ENCODE measurements at regions not wholly inside any gene's neighbourhood (a gene's known extent, or its start where the extent isn't known, plus 50 kb on each side); places are given as distances from the start of the nearest gene placed in this dataset.

DNA sequence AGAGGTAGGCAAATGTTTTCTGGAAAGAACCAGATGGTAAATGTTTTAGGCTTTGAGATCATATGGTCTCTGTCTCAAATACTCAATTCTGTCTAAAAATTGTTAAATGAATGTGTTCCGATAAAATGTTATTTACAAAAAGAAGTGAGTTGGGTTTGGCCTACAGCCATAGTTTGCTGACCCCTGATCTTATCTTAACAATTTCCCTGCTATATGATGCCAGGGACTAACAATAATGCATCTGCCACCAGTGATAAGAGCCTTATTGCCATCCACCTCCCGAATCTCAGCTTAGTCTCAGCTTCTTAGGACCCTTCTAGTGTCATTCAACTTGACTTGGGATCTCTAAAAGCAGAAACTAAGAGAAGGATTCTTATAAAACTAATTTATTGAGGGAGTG is 208.5 kb upstream of the ADGRL2 start:
- ATAC-seq (no peak), DNase-seq (no peak)
- no peaks in the 10 kb centered on the region for H3K9me3 ChIP-seq
- in situ Hi-C loops (cut with MboI; ENCODE audit: low sequenced_read_pairs in 4 of 4) = no loop called here
- H3K4me3 ChIP-seq = no peak overlapping the region
- intact Hi-C loops (cut with DNase I; ENCODE audit: low total_unique reads) = no loop called here
- TF ChIP-seq POLR2A (IDR thresholded peaks at IDR 0.05) = no peak
- TF ChIP-seq, protein P1, sequence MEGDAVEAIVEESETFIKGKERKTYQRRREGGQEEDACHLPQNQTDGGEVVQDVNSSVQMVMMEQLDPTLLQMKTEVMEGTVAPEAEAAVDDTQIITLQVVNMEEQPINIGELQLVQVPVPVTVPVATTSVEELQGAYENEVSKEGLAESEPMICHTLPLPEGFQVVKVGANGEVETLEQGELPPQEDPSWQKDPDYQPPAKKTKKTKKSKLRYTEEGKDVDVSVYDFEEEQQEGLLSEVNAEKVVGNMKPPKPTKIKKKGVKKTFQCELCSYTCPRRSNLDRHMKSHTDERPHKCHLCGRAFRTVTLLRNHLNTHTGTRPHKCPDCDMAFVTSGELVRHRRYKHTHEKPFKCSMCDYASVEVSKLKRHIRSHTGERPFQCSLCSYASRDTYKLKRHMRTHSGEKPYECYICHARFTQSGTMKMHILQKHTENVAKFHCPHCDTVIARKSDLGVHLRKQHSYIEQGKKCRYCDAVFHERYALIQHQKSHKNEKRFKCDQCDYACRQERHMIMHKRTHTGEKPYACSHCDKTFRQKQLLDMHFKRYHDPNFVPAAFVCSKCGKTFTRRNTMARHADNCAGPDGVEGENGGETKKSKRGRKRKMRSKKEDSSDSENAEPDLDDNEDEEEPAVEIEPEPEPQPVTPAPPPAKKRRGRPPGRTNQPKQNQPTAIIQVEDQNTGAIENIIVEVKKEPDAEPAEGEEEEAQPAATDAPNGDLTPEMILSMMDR (IDR thresholded peaks at IDR 0.05 in 4 of 5, conservative IDR thresholded peaks at IDR 0.05 in 1 of 5) = no peak
- H3K36me3 ChIP-seq = no peaks in the 10 kb centered on the region
- H3K4me1 ChIP-seq = no peaks in the 10 kb centered on the region
- no peaks in the 10 kb centered on the region for H3K27me3 ChIP-seq
- H3K27ac ChIP-seq = no peak overlapping the region

DNA sequence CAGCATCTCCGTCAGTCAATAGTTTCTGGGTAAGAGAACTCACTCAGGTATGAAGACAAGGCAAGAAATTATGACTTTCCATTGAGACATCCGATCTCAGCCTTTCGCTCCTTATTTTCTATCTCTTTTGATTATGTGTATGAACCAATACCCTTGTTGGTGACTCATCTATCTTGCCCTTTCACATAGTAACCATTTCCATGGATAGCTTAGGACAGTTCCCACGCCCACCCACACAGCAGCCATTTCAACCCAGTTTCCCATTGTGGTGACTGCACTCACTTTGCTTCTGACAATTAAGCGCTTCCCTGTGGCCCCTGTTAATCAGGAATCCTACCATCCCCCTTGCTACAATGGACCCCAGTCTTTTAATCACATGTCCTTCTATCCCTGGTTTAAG is 210.6 kb upstream of the ADGRL2 start:
- in situ Hi-C loops (cut with MboI; ENCODE audit: low sequenced_read_pairs in 4 of 4) = no loop called here
- ATAC-seq = no peak

DNA sequence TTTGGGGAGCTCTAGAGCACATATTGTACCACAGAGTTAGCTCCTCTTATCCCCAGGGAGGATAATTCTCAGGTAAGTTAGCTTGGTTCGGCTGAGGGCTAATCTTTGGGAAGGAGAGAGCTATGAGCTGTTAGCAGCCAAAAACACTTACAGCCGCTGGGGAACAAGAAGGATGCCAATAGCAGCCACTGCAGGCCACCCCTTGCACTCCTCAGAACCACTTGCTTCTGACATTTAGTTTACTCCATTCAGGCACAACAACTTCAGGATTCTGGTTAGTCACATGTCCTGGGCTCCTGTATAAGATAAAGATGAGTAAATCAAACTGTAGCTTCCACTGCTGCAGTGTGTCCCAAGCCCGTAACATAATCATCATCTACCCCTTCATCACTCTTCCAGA is 212.6 kb upstream of the ADGRL2 start:
- DNase-seq = no peak
- intact Hi-C loops (cut with DNase I; ENCODE audit: low total_unique reads) = no loop called here
- H3K4me1 ChIP-seq = no peaks in the 10 kb centered on the region
- in situ Hi-C loops (cut with MboI; ENCODE audit: low sequenced_read_pairs in 4 of 4) = no loop called here
- H3K4me3 ChIP-seq = no peak overlapping the region
- H3K36me3 ChIP-seq = no peaks in the 10 kb centered on the region
- TF ChIP-seq POLR2A (IDR thresholded peaks at IDR 0.05) = no peak
- TF ChIP-seq, protein P1 (IDR thresholded peaks at IDR 0.05 in 4 of 5, conservative IDR thresholded peaks at IDR 0.05 in 1 of 5) = no peak
- H3K27me3 ChIP-seq = no peaks in the 10 kb centered on the region
- no peak for ATAC-seq
- no peak overlapping the region for H3K27ac ChIP-seq
- no peaks in the 10 kb centered on the region for H3K9me3 ChIP-seq

More for the DNA sequence above, 210.6 kb upstream of the ADGRL2 start:
- Histone ChIP-seq H3K27ac (no peak overlapping the region), H3K4me1 (no peaks in the 10 kb centered on the region), H3K4me3 (no peak overlapping the region), H3K9me3 (no peaks in the 10 kb centered on the region), H3K27me3 (no peaks in the 10 kb centered on the region), H3K36me3 (no peaks in the 10 kb centered on the region)
- TF ChIP-seq POLR2A (IDR thresholded peaks at IDR 0.05) = no peak
- TF ChIP-seq, protein P1 (IDR thresholded peaks at IDR 0.05 in 4 of 5, conservative IDR thresholded peaks at IDR 0.05 in 1 of 5) = no peak
- intact Hi-C loops (cut with DNase I; ENCODE audit: low total_unique reads) = no loop called here
- DNase-seq = no peak

DNA sequence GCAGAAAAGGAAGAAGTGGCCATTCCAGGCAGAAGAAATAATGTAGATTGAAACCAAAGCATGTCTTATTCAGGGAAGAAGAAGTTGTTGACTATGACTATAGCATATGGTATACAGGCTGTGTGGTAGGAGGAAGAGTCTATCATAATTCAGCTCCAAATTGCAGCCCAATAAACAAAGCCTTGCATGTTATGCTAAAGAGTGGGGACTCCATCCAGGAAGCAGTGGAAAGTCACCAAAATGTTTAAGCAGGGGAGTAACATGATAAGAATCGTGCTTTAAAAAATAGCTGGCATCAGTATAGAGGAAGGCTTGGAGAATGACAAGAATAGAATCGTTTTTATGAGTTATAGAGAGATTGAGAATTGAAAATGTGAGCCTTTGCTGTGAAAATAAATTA is 213.3 kb upstream of the ADGRL2 start:
- Histone ChIP-seq H3K9me3 (no peaks in the 10 kb centered on the region), H3K4me3 (no peak overlapping the region), H3K4me1 (no peaks in the 10 kb centered on the region), H3K27ac (no peak overlapping the region), H3K36me3 (no peaks in the 10 kb centered on the region), H3K27me3 (no peaks in the 10 kb centered on the region)
- intact Hi-C loops (cut with DNase I; ENCODE audit: low total_unique reads) = no loop called here
- in situ Hi-C loops (cut with MboI; ENCODE audit: low sequenced_read_pairs in 4 of 4) = no loop called here
- no peak for DNase-seq
- no peak for ATAC-seq
- TF ChIP-seq POLR2A (IDR thresholded peaks at IDR 0.05) = no peak
- TF ChIP-seq, protein P1 (IDR thresholded peaks at IDR 0.05 in 4 of 5, conservative IDR thresholded peaks at IDR 0.05 in 1 of 5) = no peak

DNA sequence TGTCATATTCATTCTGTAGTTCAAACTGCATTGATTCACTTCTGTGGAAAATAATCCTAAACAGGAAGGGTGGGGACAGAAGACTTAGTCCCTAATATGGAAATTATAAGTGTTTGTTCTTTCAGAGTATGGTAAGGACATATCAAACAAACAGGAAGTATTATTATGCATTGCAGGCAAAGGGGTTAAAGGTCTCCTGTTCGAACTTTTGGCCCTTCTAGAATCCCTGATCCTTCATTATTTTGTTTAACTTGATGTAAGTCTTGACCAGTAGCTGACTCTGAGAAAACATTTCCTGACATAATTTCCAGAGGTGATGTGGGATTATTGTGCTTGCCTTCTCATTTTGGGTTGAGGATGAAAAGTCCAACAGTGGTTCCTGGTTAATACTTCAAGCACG is 215.4 kb upstream of the ADGRL2 start:
- Histone ChIP-seq H3K4me3 (no peak overlapping the region), H3K27ac (no peak overlapping the region), H3K4me1 (no peaks in the 10 kb centered on the region), H3K9me3 (no peaks in the 10 kb centered on the region), H3K27me3 (no peaks in the 10 kb centered on the region), H3K36me3 (no peaks in the 10 kb centered on the region)
- no peak for ATAC-seq
- in situ Hi-C loops (cut with MboI; ENCODE audit: low sequenced_read_pairs in 4 of 4) = no loop called here
- TF ChIP-seq, protein P1 (IDR thresholded peaks at IDR 0.05 in 4 of 5, conservative IDR thresholded peaks at IDR 0.05 in 1 of 5) = no peak
- no peak for TF ChIP-seq POLR2A (IDR thresholded peaks at IDR 0.05)
- no peak for DNase-seq
- intact Hi-C loops (cut with DNase I; ENCODE audit: low total_unique reads) = no loop called here
